Posterior cingulate gyrus (tissue), 11 donors: ENCODE measurements at regions not wholly inside any gene's neighbourhood (a gene's known extent, or its start where the extent isn't known, plus 50 kb on each side); places are given as distances from the start of the nearest gene placed in this dataset.
"Not testable (repeated sequence)": the region's sequence is repeated elsewhere in the genome, so short reads cannot be mapped to it uniquely, and the experiment has no call there.

ENCODE experiments used
- DNase-seq, 10 donors: peaks; one replicate each; pipeline versions ENCODE4 v3.0.0 to v3.0.0-alpha.2; 2020 to 2021; ENCODE audit warnings: mixed read lengths in 3 of 10
- intact Hi-C: fragments of 100-400 bp; cut with DNase I; formaldehyde crosslinking; loops from one replicate; pipeline ENCODE4 v1.15.1; 2023

DNA sequence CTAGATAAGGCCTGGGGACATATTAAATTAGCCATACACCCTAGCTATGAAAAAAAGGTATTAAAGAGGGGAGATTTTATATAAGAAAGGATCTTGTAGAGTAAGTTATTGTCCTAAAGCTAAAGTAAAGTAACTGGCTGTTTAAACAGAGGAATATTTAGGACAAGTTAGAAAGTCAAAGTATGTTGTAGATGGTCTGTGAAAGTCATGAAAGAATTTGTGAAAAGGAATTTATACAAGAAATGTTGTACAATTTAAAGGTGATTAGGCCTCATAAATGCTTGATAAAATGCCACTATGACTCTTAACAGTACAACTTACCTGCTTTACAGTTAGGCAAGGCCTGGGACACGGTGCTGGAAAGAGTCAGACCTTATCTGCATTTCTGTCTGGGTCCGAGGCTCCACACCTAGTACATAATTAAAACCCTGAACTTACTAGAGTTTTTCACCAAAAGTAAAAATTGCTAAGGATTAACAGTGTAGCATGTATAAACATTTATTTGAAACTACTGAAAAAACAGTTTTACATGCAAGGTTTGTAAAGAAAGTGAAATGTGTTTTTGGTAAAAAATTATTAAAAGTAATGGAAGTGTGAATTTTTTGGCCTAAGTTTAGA is 445.3 kb upstream of the TOM1L1 start:
- intact Hi-C loops = no loop called here
- no peak for DNase-seq

DNA sequence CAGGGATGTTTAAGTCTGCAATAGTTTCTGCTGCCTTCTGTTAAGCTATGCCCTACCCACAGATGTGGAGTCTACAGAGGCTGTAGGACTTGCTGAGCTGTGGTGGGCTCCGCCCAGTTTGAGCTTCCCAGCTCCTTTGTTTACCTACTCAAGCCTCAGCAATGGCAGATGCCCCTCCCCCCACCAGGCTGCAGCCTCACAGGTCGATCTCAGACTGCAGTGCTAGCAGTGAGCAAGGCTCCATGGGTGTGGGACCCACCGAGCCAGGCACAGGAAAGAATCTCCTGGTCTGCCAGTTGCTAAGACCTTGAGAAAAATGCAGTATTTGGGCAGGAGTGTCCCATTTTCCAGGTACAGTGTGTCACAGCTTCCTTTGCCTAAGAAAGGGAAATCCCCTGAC is 435.2 kb upstream of the TOM1L1 start:
- intact Hi-C loops = not testable (repeated sequence)
- peak in 1 of 10 donors; percentile 29 for DNase-seq

DNA sequence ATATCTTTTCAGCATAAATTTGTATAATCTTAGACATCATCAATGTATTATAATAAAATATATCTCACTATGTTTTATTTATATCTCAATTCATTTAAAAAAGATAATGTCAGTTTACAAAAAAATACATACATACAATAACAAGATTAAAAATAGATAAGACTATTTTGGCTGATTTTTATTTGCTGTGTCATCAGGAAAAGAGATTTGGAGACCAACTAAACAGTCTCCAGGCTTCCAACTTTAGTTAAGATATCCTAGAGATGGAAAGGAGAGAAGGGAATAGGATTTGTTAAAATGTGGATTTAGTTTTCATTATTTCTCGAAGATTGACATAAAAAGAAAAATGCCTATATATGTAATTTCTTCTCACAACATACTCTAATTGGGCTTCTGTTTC is 433.8 kb upstream of the TOM1L1 start:
- intact Hi-C loops = no loop called here
- no peak for DNase-seq

DNA sequence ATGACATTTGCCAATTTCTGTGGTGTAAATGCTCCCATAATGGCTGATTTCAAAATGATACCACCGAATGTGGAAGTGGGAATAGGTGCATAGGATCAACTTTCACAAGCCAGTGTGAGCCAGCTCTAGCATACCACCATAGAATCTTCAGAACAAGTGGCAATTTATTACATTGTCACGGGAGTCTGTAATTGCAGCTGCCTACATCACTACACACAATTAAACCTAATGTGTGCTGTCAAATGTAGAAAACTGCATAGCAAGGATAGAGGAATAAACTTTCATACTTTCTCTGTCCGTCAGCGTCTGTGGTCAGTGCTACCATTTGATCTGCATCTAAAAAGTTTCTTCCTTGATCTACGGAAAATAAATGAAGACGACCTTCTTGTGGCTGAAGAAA is 417.8 kb upstream of the TOM1L1 start:
- intact Hi-C loops = no loop called here
- DNase-seq = no peak

DNA sequence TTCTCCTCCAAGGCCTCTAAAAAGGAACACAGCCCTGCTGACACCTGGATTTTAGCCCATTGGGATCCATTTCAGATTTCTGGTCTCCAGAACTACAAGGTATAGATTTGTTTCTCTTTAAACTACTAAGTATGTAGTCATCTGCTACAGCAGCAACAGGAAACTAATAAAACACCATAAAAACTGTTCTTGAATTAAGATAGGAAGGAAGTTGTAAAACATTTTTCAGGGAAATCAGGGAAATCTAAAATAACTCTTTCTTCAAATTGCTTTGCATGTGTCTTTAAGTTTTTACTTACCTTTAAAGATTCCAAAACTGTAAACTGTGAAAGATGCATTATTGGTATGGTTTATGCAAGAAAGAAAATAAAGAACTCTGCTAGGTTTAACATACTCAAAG is 407.0 kb upstream of the TOM1L1 start:
- no peak for DNase-seq
- intact Hi-C loops = no loop called here

DNA sequence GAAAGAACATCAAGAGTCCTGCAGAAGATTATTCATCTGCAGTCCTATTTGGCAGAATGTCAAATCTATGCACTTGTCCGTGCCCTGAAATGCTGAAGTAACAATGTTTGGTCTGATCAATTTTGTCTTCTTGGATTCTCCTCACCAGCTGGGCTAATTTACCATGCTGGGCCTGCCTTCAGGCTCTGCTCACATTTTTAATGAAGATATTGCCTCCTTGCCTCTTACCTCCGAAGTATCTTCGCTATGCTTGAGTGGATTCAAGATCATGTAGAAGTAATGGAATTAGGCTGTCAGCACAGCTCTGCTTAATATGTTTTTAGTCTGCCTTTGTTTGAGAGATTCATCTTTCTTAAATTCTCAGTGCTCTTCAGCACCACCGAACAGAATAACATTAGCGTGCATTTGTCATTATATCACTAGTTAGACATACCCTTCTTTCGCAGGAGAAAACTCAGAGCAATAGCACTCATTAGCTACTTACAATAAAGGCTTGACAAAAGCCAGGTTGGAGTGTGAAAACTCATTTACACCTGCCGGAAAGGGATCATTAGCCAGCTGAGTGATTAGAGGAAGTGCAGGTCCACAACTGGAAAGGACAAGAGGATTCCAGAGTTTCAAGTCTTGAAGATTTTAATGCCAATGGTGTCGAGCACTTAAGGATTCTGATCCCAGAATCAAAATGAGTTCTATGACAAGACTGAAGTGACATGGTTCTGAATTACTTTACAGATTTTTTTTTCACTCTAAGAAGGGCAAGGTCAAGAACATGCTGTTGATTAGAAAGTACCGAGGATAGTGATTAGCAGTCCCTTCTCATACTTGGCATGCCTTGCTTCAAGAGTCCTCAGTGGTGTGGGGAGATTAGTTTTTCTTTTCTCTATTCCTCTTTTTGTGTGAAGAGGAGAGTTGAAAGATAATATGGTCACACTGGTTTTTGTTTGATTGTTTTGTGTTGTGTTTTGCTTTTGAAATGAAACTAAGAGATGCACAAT is 405.6 kb upstream of the TOM1L1 start:
- DNase-seq = no peak
- intact Hi-C loops = no loop called here

DNA sequence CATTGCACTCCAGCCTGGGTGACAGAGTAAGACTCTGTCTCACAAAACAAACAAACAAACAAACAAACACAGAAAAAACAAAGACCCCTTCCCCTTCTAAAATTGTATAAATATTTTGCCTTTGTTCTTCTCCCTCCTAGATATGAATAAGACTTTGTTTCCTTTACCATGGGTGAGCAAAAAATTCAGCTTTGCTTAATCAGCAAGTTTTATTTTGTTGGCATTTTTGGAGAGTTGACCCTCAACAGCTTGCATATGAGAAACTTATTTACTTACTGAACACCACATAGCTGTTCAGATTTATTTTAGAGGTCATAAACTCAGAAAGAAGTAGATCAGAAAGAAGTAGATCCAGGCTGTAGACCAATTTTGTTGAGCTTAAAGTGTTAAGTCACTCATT is 395.2 kb upstream of the TOM1L1 start:
- DNase-seq = no peak
- intact Hi-C loops = no loop called here

DNA sequence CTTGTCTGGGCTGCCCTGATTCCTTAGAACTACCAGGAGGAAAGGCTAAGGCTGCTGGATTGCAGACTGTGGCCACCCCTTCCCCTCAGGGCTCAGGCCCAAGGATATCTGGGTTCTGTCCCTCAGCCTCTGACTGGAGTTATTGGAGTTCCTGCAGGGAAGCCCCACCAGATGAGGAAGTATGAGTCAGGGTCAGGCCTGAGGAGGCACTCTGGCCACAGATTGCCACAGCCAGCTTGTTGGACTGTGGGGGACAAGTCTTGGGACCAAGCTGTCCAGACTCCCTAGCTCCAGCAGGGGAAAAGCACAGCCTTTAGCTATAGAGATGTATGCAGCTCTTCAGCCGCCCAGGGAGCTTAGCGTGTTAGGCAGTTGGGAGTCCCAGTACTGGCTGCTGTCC is 381.9 kb upstream of the TOM1L1 start:
- DNase-seq = no peak
- intact Hi-C loops = no loop called here

DNA sequence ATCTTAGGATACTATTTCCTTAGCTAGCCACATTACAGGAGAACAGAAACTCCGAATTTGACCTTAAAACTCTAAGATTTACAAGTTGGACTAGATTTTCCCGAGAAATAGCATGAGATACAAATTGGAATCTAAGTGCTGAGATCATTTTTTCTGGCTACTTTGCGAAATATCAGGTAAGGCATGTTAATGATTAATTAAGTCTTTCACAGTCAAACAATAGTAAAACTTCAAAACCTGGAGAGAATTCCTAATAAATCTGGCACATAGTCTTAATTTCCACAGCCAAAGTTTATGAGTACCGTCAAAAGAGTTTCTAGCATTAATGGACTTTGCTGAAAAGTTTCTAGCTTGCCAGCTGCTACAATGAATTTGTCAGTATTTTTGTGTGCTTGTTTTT is 379.5 kb upstream of the TOM1L1 start:
- intact Hi-C loops = no loop called here
- DNase-seq = no peak

DNA sequence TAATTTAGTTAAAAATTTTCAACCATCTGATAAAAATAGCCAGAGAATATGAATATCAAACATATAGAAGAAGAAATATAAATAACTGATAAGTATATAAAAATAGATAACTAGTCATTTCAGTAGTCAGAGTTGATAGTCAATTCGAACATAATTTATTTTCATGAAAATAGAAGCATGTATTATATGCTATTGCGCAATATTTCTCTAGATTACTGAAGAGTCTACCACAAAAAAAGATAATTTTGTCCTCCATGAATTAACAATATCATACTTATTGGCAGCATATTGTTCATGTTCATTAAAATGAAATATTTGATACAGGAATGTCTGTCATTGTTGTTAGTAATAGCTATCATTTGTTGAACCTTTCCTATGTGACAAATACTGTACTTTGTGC is 376.2 kb upstream of the TOM1L1 start:
- intact Hi-C loops = no loop called here

DNA sequence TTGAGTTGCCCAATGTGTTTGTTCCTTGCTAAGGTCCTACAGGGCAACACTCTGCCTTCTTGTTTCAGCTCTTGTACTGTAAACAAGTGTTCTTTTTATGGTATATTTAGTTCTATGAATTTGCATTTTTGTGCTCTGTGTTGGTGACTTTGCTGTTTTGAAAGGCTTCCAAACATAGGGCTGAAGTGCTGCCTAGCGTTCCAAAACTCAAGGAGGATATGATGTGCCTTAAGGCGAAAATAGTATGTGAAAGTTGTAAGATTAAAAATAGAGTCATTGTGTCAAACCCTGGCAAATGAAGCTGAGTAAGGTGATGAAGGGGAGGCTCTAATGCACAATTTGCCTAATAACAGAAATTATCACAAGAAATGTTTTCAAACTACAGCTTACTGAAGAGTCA is 372.7 kb upstream of the TOM1L1 start:
- intact Hi-C loops = no loop called here
- no peak for DNase-seq

More for the DNA sequence above, 376.2 kb upstream of the TOM1L1 start:
- DNase-seq = no peak

DNA sequence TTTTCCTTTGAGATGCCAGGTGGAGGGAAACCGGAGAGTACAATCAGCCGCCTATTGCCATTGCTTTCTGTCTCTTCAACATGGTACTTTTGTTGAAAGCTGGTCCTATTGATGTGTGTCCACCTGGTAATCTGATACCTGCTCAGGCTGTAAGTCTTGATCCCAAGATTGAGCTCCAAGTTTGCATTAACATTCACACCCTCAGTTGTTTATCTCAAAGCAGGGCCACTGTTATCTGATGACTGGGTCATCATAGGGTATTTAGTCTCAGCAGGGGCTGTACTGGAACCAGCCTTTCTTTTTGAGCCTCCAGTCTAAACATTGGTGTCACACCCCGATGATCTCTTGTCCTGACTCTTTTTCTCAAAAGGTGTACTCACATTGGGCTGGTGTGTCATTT is 370.3 kb upstream of the TOM1L1 start:
- DNase-seq = no peak
- intact Hi-C loops = no loop called here

DNA sequence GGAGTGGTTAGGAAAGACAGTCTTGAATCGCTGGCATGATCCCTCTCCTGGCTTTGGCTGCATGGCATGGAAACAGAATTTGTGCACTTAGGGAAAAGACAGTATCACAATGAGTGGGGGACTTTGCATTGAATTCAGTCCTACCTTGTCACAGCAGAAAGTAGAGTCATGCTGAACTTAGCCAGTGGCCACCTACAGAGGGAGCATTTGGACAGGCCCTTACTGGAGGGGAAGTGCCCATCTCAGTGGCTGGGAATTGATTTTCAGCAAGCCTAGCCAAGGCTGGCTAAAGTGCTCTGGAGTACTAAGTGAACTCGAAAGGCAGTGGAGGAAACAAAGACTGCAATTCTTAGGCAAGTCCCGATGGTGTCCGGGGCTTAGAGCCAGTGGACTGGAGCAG is 364.3 kb upstream of the TOM1L1 start:
- intact Hi-C loops = no loop called here
- no peak for DNase-seq

DNA sequence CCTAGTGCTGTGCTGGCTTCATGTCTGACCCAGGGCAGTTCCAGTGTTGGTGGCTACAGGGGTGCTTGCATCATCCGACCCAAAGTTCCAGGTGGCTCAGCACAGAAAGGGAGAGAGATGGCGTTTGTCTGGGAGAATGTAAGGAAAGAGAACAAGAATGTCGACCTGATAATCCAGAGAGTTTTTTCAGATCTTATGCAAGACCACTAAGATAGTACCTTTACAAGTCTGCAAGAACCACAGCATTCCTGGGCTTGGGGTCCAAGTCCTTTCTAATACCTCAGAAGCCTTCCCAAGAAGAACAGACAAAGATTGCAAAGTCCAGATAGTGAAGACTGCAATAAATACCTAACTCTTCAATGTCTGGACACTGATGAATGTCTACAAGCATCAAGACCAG is 363.0 kb upstream of the TOM1L1 start:
- intact Hi-C loops = no loop called here
- DNase-seq = no peak

DNA sequence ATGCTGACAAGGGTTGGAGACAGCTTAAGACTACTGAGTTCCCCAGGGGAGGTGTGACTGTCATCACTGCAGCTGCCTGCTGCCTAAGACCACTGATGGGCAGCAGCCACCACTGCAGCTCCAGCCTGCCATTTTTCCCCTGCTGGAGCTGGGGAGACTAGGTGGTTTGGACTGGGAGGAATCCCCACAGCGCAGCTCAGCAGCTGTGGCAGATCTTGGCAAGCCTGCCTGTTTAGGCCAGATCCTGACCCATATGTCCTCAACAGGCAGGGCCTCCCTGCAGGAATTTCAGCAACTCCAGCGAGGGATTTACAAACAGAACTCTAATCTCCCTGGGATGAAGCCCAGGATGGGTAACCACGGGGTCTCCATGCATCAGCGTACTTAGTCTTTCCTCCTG is 356.4 kb upstream of the TOM1L1 start:
- intact Hi-C loops = no loop called here
- DNase-seq = peak in 1 of 10 donors; percentile 49

DNA sequence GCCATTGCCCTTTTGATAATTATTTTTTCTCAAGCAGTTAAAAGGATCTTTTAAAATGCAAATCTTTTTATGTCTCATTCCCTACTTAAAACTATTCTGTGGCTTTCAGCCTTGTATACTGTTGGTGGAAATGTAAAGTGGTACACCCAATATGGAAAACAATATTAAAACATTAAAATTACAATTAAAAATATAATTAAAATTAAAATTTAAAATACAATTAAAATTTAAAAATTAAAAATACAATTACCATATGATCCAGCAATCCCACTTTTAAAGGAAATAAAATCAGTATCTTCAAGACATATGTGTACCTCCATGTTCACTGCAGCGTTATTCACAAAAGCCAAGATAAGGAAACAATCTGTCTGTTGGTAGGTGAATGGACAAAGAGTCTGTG is 340.8 kb upstream of the TOM1L1 start:
- intact Hi-C loops = no loop called here
- DNase-seq = no peak

DNA sequence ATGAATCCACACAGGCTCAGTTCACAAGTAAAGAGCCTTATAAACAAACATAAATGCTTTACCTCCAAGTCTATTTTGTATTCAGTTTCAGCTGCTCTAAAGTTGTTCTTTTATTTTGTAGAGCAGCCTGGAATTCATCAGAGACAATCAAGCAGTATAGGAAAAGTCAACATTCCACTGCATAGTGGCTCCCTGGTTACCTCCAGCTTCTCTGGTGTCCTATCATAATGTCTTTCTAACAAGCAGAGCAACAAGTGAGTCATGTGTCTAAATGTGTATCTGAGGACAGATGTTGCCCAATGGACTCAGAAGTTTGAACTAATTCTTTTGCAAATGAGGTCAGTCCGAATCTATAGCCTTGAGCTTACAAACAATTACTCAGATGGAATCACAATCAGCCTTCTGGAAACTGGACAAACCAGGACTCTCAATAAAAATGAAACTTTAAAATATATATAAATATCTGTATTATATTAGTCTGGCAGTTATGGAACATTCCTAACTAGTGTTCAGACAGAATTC is 292.0 kb upstream of the TOM1L1 start:
- no peak for DNase-seq
- intact Hi-C loops = no loop called here

DNA sequence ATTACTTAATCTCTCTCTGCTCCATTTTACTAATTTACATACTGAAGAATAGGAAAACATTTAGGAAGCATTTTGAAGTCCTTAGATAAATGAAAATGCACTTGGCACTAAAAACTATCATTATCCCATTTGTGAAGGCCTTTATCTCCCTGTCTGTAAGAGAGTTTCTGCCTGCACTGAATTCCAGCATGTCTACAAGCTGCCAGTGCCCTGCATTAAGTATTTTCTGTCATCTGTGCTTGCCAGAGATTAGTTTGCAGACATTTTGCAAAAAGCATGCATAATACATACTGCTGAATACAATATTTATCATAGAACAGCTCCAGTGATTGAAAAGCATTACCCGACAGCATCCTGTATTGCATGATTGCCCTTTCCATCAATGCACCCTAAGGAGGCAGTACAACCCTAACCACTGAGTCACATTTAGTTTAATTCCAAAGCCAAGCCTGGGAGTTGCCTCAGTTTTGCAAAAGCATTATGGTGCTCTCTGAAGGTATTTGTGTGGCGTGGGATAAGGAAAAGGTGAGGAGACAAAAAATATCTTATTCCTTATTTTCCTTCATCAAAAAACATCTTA is 280.2 kb upstream of the TOM1L1 start:
- intact Hi-C loops = no loop called here
- no peak for DNase-seq

DNA sequence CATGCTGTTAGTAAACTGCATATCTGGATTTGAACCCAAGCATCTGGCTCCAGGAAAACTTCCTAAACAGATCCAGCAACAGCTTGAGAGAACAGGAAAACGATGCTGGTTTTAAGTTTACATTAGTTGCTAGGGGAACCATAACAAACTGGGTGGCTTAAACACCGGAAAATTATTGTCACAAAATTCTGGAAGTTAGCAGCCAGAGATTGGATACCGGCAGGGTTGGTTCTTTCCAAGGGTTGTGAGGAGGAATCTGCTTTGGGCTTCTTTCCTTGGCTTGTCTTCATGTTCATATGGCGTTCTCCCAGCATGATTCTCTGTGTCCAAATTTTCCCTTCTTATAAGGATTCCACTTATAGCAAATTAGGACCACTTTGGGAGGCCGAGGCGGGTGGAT is 276.9 kb upstream of the TOM1L1 start:
- DNase-seq = no peak

DNA sequence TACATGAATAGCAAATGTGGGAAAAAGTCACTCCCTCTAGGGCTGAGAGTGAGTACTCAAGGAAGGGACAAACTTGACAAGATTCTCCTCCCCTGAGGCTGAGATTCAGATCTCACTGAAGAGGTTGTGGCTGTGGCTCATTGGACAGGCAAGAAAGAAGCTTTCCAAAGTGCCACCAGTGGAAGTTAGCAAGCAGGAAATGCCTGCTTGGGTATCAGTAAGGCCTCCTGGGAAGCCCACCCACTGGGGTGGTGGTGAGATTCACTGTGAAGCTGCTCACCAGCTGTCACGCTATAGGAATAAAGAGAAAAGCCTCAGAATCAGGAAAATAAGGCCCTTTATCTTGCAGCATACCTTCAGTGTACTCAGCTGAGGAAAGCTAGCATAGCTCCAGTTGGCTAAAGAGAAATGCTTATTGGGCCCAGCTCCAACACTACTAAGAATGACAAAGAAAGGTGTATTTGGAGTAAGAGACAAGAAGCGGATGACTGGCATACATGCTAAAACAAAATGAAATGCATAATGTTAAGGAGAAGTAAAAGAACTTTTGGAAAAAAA is 274.4 kb upstream of the TOM1L1 start:
- intact Hi-C loops = no loop called here
- no peak for DNase-seq

More for the DNA sequence above, 276.9 kb upstream of the TOM1L1 start:
- intact Hi-C loops = no loop called here

DNA sequence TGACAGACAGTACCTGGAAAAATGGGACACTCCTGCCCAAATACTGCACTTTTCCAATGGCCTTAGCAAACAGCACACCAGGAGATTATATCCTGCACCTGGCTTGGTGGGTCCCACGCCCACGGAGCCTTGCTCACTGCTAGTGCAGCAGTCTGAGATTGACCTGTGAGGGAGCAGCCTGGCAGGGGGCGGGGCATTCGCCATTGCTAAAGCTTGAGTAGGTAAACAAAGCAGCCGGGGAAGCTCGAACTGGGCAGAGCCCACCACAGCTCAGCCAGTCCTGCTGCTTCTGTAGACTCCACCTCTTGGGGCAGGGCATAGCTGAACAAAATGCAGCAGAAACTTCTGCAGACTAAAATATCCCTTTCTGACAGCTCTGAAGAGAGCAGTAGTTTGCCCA is 261.2 kb upstream of the TOM1L1 start:
- intact Hi-C loops = not testable (repeated sequence)
- DNase-seq = peak in 2 of 10 donors; percentile 65 to 78
